ENCODE measurements at regions not wholly inside any gene's neighbourhood (a gene's known extent, or its start where the extent isn't known, plus 50 kb on each side); places are given as distances from the start of the nearest gene placed in this dataset.

- no peak for TF ChIP-seq CTCF (IDR thresholded peaks at IDR 0.05)
- no peak for TF ChIP-seq POLR2A (IDR thresholded peaks at IDR 0.05)
Observed at GRCh38 chr10:78442836-78443550, 409.3 kb downstream of the RPS24 start.

Data from right lobe of liver (tissue), 4 donors.